Osteoblast (primary cell): ENCODE measurements at regions not wholly inside any gene's neighbourhood (a gene's known extent, or its start where the extent isn't known, plus 50 kb on each side); places are given as distances from the start of the nearest gene placed in this dataset.

Source experiments
- DNase-seq: peaks from one replicate; pipeline ENCODE4 v3.0.0; 2011; ENCODE audit warnings: low spot score, mixed read lengths; ENCODE audit not compliant: insufficient read length; ENCODE audit errors: missing footprints
- H2AFZ ChIP-seq: 2 replicates; pipeline ENCODE4 v1.6.0; 2011; ENCODE audit warnings: mild to moderate bottlenecking, low read length
- H3K27ac ChIP-seq: 2 replicates; pipeline ENCODE4 v1.5.1; 2011; ENCODE audit warnings: mild to moderate bottlenecking, low read depth, low read length, moderate library complexity
- H3K27me3 ChIP-seq: 2 replicates; pipeline ENCODE4 v1.6.0; 2012; ENCODE audit warnings: mild to moderate bottlenecking, control low read depth, inconsistent platforms, low read length, moderate library complexity; ENCODE audit not compliant: insufficient read depth
- H3K36me3 ChIP-seq: 2 replicates; pipeline ENCODE4 v1.5.1; 2011; ENCODE audit warnings: mild to moderate bottlenecking, low read length, control low read depth, moderate library complexity; ENCODE audit not compliant: insufficient read depth
- H3K4me1 ChIP-seq: 2 replicates; pipeline ENCODE4 v1.5.1; 2011; ENCODE audit warnings: mild to moderate bottlenecking, low read length, control low read depth, moderate library complexity; ENCODE audit not compliant: insufficient read depth
- H3K4me2 ChIP-seq: 2 replicates; pipeline ENCODE4 v1.6.0; 2011; ENCODE audit warnings: mild to moderate bottlenecking, low read length; ENCODE audit not compliant: insufficient read depth
- H3K4me3 ChIP-seq: fragments of 200-600 bp; sonication (generic); 3 replicates; pipeline ENCODE4 v1.5.1; 2012; ENCODE audit warnings: mild to moderate bottlenecking, low read length, inconsistent platforms; ENCODE audit not compliant: insufficient read depth
- H3K79me2 ChIP-seq: 2 replicates; pipeline ENCODE4 v1.6.0; 2012; ENCODE audit warnings: mild to moderate bottlenecking, low read length, control low read depth, inconsistent platforms; ENCODE audit not compliant: insufficient read depth
- H3K9me3 ChIP-seq: 2 replicates; pipeline ENCODE4 v1.5.1; 2011; ENCODE audit warnings: low read depth, low read length, control low read depth
- H4K20me1 ChIP-seq: 2 replicates; pipeline ENCODE4 v1.6.0; 2012; ENCODE audit warnings: mild to moderate bottlenecking, low read length, control low read depth; ENCODE audit not compliant: insufficient read depth
- TF ChIP-seq, protein P1 (sequence below): IDR thresholded peaks from 2 replicates; pipeline ENCODE4 v1.5.1; 2011; ENCODE audit warnings: mild to moderate bottlenecking, low read depth, low read length, moderate library complexity; ENCODE audit errors: extremely low read depth

GRCh38 chr9:78574354-78575045 lies 277.6 kb downstream of the PSAT1 start:
- peak overlapping the region; percentile 71 for H2AFZ ChIP-seq
- H3K9me3 ChIP-seq, result no peaks in the 10 kb centered on the region
- H3K36me3 ChIP-seq, result no peaks in the 10 kb centered on the region
- no peaks in the 10 kb centered on the region for H3K79me2 ChIP-seq
- H4K20me1 ChIP-seq, result no peaks in the 10 kb centered on the region
- no peak for DNase-seq
- H3K27me3 ChIP-seq, result no peaks in the 10 kb centered on the region
- TF ChIP-seq, protein P1, sequence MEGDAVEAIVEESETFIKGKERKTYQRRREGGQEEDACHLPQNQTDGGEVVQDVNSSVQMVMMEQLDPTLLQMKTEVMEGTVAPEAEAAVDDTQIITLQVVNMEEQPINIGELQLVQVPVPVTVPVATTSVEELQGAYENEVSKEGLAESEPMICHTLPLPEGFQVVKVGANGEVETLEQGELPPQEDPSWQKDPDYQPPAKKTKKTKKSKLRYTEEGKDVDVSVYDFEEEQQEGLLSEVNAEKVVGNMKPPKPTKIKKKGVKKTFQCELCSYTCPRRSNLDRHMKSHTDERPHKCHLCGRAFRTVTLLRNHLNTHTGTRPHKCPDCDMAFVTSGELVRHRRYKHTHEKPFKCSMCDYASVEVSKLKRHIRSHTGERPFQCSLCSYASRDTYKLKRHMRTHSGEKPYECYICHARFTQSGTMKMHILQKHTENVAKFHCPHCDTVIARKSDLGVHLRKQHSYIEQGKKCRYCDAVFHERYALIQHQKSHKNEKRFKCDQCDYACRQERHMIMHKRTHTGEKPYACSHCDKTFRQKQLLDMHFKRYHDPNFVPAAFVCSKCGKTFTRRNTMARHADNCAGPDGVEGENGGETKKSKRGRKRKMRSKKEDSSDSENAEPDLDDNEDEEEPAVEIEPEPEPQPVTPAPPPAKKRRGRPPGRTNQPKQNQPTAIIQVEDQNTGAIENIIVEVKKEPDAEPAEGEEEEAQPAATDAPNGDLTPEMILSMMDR, result no peak
- no peak overlapping the region for H3K27ac ChIP-seq
- peaks cover 7% of the 10 kb centered on the region for H3K4me1 ChIP-seq
- peak overlapping the region; percentile 43 for H3K4me3 ChIP-seq
- H3K4me2 ChIP-seq, result peak overlapping the region; percentile 73

DNA sequence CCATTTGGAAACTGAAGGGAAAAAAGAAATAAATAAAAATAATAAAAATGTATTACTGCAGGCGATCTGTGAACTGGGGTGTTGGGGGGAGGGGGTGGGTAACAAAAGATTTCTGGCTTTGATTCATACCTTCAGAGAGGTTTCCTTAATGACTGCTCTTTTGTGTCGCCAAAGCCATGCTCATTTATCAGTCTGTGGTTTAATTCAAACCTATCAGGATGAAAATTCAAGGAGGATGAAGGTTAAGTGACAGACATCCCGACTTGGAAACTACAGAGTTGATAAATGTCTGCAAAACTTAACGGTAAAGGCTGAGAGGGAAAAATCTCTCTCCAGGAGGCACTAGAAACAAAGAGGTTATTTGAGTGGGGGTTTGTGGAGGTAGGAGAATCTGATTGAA lies 278.2 kb downstream of the PSAT1 start:
- no peak overlapping the region for H3K4me2 ChIP-seq
- H4K20me1 ChIP-seq, result no peaks in the 10 kb centered on the region
- no peak overlapping the region for H3K27ac ChIP-seq
- TF ChIP-seq, protein P1, result no peak
- no peaks in the 10 kb centered on the region for H3K79me2 ChIP-seq
- no peaks in the 10 kb centered on the region for H3K36me3 ChIP-seq
- H3K4me3 ChIP-seq, result no peak overlapping the region
- H2AFZ ChIP-seq, result no peak overlapping the region
- peaks cover 7% of the 10 kb centered on the region for H3K4me1 ChIP-seq
- DNase-seq, result no peak
- no peaks in the 10 kb centered on the region for H3K27me3 ChIP-seq
- no peaks in the 10 kb centered on the region for H3K9me3 ChIP-seq

DNA sequence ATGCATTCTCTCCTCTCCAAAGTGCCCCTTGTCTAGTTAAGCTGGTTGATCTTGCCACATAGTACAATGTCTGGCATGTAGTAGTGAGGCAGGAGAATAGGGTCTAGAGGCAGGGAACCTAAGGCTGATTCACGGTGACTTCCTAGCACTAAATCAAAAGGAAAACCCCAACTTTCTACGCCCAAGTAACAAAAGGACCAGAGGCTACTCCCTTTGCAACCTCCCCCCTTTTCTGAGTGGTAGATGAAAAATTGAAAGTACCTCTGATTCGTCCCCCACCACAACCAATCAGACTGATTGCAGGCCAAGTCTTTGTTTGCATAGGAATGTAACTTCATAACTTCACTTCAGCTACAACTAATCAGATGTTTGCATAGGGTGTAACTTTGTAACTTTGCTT lies 278.8 kb downstream of the PSAT1 start:
- Histone ChIP-seq H3K27me3 (no peaks in the 10 kb centered on the region), H4K20me1 (no peaks in the 10 kb centered on the region), H3K9me3 (no peaks in the 10 kb centered on the region), H3K4me3 (no peak overlapping the region), H3K4me1 (peaks cover 7% of the 10 kb centered on the region), H3K36me3 (no peaks in the 10 kb centered on the region), H3K79me2 (no peaks in the 10 kb centered on the region), H3K4me2 (no peak overlapping the region), H3K27ac (no peak overlapping the region), H2AFZ (no peak overlapping the region)
- TF ChIP-seq, protein P1, result no peak
- no peak for DNase-seq

DNA sequence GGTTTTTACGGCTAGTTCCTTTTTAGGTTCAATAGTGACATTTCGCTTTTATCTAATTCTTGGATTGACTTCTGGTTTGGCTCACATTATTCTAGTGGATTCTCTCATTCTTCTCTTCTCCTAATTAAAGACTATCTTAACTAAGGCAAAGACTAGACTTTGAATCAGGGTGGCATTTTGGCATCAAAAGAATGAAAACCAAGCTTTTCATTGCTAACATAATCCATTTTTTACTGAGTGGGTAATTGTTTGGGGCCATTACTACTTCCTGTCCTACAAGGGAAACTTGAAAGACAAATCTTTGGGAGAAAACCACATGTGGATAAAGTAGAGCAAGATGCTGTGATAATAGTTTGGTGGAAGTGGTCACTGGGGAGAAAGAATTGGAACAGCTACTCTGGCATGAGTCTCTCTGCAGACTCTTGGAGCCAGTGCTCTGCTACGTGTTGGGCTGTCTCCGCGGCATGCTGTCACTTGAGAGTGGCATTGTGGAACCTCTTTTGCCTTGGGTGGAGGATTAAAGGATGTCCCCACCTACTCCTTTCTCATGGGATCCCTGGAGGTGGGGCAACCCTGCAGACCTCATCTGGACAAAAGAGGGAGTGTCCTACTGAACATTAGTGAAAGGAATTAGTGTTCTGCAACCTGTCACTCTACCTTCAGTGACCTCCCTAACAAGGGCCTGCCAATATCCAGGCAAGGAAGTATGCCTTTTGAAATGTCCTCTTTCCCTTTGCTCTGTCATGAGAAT lies 280.4 kb downstream of the PSAT1 start:
- Histone ChIP-seq H3K79me2 (no peaks in the 10 kb centered on the region), H3K27me3 (no peaks in the 10 kb centered on the region), H3K4me2 (no peak overlapping the region), H3K4me3 (no peak overlapping the region), H3K4me1 (peaks cover 7% of the 10 kb centered on the region), H3K27ac (no peak overlapping the region), H2AFZ (no peak overlapping the region), H3K36me3 (no peaks in the 10 kb centered on the region), H4K20me1 (no peaks in the 10 kb centered on the region), H3K9me3 (no peaks in the 10 kb centered on the region)
- TF ChIP-seq, protein P1, result no peak
- no peak for DNase-seq
